Renal pelvis (tissue), 1 donor: ENCODE measurements at regions not wholly inside any gene's neighbourhood (a gene's known extent, or its start where the extent isn't known, plus 50 kb on each side); places are given as distances from the start of the nearest gene placed in this dataset.
"Not testable (repeated sequence)": the region's sequence is repeated elsewhere in the genome, so short reads cannot be mapped to it uniquely, and the experiment has no call there.

Source experiments
- DNase-seq: peaks from one replicate; pipeline ENCODE4 v3.0.0-alpha.2; 2013

DNA sequence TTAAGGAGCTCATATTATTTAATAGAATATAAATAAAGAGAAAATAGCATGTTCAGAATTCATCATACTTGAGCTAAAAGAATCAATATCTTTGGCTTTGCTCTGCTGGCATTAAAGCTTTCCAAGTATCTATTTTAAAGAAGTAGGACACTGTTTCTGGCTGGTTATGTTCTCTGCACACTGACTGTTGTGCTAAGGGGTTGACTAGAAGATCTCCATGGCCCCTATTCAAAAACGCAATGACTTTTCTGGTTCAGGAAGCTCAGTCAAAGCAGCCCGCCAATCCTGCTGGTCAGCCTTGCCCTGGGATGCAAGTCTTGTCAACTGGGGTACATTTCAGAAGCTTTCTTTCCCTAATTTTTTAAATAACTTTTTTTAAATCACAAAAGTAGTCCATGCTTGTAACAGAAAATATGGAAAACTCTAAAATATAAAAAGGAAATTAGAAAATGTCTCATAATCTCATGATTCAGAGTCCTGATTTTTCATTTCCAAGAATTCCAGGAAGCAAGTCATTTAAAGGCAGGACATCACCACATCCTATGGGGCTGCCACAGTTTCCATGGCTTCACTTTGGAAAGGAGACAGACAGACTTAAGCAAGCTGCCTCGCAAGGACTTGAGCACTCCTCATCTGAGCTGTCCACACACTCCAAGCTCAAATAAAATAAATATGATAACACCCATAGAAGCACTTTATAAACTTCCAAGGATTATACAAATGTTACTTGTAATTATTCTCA is 195.1 kb downstream of the TXNL1 start:
- no peak for DNase-seq

DNA sequence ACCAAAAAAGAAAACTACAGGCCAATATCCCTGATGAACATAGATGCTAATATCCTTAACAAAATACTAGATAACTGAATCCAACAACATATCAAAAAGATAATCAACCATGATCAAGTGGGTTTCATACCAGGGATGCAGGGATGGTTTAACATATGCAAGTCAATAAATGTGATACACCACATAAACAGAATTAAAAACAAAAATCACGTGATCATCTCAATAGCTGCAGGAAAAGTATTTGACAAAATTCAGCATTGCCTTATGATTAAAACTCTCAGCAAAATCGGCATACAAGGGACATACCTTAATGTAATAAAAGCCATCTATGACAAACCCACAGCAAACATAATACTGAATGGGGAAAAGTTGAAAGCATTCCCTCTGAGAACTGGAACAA is 199.9 kb downstream of the TXNL1 start:
- DNase-seq = not testable (repeated sequence)

DNA sequence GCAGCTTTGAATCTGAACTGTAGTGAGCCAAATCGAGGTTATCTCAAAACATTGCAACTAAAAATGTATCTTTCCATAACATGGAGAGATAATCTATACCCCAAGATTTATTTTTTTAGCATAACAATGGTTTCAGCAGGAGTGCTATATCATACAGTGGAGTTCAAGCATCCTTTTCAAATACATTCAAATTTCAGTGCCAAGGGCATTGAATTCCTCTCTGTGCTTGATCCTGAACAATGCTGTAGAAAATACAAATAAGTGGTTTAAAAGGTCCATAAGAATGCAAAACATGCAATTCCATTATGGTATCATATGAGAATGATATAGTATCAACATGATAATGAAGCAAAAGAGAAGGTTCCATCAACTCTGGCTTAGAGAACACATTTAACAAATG is 201.7 kb downstream of the TXNL1 start:
- no peak for DNase-seq

DNA sequence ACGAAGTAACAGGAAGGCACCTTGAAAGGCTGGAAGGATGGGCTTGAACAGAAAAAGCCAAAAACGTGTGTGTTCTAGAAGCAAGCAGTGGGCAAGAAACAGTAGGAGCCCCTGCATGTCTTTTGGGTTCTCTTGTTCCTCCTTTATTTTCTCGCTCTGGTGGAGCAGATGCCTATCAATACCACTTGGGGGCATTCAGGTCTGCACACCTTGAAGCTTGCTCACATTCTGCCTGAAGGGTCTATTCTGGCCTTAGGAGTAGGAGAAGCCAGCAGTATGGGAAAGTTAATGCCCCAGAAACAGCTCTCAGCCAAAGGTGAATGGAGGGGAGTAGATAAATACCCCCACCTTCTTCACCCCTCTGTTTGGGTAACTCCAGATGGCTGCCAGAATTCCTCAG is 204.5 kb downstream of the TXNL1 start:
- DNase-seq = no peak

DNA sequence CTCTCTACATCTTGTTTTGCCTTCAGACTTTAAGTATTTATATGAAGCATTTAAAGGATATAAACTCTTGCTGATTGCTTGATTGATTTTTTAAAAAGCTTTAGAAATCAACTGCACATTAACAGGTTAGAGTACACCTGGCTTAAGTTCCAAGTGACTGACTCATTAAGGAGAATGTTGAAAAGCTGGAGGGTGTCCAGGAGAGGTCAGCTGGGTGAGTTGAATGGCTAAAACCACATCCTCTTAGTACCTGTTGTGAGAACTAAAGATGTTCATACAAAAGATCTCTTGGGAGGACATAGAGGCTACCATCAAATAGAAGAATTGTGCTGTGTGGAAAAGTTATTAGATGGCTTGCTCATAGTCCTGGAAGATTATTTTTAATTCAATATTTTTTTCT is 206.8 kb downstream of the TXNL1 start:
- DNase-seq = no peak

DNA sequence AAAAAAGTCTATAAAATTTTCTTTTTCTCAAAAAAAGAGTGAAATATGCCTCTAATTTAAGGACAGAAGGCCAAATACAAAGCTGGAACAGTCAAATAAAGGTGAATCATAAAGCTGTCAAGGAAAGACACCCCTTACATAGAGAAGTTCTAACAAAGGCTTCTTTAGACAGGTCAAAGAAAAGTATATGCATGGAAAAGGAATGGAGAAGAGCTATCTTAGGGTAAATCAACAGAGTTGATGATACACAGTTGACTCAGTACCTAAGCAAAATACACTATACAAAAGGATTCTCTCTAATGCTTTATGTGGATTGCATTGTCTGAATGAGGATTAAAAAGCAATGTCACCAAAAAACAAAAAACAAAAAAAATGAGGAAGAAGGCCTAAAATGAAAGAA is 214.8 kb downstream of the TXNL1 start:
- no peak for DNase-seq

DNA sequence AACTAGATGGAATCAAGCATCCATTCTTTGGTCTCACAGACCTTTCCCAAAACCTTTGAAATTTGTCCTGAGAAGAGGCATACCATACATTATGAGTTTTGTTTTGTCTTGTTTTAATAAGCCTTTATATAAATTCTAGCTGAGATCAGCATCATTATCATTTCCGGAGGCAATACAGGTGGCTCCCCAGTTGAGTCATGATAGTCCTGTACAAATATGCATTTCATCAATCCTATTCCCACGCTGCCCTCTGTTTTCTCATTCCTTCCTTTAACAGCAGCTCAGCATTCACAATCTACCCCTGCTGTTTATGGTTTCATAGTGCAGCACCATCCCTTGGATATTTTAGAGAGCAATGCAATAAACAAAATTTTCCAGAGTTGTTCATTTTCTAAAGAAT is 216.7 kb downstream of the TXNL1 start:
- DNase-seq = no peak

DNA sequence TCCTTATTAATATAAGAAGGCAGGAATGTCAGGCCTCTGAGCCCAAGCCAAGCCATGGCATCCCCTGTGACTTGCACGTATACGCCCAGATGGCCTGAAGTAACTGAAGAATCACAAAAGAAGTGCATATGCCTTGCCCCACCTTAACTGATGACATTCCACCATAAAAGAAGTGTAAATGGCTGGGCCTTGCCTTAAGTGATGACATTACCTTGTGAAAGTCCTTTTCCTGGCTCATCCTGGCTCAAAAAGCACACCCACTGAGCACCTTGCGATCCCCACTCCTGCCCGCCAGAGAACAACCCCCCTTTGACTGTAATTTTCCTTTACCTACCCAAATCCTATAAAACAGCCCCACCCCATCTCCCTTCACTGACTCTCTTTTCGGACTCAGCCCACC is 217.5 kb downstream of the TXNL1 start:
- not testable (repeated sequence) for DNase-seq

DNA sequence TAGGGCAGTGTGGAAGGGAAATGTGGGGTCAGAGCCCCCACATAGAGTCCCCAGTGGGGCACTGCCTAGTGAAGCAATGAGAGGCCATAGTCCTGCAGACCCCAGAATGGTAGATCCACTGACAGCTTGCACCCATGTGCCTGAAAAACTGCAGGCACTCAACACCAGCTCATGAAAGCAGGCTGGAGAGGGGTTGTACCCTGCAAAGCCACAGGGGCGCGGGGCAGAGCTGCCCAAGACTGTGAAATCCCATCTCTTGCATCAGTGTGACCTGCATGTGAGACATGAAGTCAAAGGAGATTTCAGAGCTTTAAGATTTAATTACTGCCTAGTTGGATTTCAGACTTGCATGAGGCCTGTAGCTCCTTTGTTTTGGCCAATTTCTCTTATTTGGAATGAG is 224.0 kb downstream of the TXNL1 start:
- no peak for DNase-seq

DNA sequence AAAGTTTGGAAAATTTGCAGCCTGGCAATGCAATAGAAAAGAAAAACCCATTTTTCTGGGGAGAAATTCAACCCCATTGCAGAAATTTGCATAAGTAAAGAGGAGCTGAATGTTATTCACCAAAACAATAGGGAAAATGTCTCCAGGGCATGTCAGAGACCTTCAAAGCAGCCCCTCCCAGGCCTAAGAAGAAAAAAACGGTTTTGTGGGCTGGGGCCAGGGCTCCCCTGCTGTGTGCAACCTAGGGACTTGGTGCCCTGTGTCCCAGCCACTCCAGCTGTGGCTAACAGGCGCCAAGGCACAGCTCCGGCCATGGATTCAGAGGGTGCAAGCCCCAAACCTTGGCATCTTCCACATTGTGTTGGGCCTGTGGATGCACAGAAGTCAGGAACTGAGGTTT is 224.5 kb downstream of the TXNL1 start:
- no peak for DNase-seq

DNA sequence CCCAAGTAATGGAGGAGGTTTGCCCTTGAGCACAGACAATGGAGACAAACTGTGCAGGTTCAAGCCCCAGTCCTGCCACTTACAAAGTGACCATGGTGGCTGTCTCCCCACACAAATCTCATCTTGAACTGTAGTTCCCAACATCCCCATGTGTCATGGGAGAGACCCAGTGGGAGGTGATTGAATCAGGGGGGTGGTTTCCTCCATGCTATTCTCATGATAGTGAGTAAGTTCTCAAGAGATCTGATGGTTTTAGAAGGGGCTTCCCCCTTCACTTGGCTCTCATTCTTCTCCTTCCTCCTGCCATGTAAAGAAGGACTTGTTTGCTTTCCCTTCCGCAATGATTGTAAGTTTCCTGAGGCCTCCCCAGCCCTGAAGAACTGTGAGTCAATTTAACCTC is 225.4 kb downstream of the TXNL1 start:
- DNase-seq = no peak

DNA sequence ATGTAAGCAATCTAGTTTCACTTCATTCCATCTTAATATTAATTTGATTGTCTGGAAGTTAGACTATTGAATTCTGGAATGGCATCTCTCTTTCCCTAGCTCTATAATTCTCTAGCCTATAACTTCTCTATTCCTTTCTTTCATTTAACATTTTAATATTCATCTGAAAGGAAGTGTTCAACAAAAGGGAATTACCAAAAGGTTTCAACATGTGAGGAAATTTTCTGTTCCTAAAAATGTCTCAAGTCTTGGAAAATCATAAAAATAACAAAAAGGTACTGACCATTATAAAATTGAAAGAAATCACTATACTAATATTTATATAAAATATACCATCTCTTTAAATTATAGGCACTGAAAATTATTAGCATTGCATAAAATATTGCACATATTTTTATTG is 228.7 kb downstream of the TXNL1 start:
- no peak for DNase-seq

DNA sequence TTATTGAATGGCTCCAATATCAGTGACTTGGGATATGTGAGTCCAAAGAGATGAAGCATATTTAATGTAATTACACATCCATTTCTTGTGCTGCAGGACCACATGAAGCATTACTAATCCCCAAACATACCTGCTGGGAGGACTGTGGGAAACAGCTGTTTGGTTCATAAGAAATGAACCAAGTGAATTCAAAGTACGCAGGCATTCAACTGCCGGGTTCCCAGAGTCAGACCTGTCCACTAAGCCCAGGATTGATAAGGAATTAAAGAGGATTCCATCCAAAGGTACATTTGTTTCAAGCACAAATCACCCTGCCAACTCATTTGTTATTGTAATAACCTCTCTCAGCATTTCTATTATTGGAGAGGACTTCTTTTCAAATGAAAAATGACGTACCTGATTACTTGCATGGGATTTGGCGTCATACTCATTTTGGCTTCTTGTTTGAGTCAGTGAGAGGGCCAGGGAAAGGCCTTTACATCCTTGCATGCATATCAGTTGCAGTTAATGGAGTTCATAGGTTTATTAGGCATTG is 230.7 kb downstream of the TXNL1 start:
- DNase-seq = no peak

DNA sequence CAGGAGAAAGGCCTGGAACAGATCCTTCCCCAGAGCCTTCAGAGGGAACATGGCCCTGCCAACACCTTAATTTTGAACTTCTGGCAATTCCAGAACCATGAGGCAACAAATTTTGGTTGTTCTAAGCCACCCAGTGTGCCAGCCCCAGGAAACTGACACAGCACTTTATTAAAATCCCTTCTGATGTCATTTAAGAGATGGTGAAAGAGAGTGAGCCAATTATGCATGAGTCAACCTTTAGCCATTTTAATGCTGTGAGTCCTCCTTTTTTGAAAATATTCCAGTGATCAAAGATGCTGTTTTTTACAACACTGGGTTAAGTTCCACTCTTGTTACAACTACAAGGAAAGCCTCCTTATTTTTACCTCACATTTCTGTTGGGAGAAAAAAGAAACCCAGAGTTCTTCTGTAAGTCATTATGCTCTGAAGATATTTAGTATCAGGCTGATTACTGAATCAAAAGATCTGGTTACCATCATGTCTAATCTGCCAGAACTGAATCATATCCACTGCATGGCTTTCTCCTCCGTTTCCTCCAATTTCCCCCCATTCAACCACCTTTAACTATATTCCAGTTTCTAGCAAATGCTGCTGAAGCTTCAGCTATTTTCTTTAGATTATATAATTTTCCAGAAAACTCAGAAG is 235.4 kb downstream of the TXNL1 start:
- DNase-seq = no peak

DNA sequence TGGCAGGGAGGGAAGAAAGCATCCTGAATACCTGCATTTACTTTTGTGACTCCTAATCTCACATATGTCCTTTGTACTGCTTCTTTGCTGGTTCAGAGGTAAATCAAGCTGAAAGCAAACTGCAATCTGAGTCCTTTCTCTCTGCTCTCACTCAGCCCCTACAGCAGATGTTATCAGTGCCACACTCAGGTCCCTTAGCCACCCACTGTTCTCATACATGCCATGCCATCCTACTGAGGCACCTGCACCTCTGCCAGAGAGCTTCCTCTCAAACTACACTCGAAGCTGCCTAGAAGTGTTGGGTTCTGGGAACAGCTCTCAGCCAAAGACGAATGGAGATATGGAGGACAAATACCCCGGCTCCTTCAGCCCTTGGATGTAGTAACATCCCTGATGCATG is 244.5 kb downstream of the TXNL1 start:
- no peak for DNase-seq

DNA sequence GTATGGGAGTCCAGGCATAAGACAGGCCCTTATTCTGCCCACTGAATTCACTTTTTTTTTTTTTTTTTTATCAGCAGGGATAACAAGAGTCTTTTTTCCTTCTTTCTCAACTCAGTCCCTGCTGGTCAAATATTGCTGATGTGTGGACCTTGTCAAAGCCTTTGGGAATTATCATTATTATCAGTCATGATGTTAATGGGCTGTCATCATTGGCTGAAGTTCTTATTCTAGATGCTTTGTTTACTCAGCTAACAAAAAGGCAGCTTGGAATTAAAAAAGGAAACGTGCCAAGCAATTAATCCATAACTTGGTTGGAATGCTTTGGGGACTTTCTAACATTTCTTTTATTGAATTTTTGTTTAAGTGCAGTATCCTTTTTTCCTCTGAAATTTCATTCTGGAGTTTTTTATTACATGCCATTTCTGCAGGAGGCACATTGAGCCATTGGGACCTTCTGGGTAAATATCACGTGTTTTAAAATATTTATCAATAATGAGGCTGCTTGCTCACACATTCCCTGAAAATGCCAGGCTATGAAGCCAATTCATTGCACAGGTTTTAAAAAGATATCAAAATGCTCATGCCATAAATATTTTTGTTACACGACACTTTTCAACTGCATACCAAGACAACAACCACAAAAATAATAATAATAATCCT is 246.3 kb downstream of the TXNL1 start:
- DNase-seq = no peak

DNA sequence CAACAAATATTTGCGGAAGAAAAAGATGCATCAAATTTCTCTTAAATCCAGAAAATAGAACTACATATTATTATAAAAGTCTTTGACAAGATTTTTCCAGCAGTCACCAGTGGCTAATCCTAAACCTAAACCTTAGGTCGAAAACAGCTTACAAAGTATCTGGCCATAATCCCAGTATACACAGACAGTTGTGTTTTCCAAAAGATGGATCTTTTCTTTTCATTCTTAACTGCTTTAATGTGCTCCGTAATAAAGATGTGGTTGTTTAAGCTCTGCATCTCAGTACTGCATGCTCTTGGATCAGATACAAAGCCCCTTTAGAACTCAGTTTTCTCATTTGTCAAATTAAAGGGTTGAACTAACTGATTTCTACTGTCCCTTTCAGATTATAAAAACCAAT is 247.8 kb downstream of the TXNL1 start:
- no peak for DNase-seq

DNA sequence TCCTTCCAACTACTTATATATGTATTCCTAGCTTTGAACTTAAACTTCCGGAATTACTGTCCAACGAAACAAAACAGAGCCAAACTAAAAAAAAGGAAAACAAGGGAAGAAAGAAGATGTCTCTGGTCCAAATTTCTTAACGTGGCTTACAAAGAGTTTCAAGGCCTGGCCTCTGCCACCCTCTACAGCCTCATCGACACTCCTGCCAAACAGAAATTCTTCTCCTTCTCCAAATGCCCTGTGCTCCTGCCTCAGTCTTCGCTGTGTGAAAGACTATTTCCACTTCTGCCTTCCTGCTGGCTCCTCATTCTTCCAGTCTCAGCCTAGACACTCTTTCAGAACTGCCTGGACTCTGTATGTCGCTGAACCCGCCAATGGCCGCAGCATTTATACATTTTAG is 249.2 kb downstream of the TXNL1 start:
- no peak for DNase-seq

DNA sequence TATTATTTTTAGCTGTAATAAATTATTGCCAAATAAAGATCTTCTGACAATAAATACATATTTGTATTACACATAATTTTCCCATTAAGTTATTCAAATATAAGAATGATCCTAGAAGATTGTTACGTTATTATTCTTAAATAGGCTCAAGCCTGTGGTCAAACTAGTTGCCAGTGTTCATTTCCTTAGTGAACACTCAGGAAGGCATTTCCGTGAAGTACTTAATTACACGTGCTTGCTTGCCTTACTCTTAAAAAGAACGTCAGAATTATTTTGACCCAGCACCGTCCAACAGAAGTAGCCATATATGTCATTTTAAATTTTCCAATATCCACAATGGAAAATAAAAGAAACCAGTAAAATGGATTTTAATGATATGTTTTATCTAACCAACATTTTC is 249.8 kb downstream of the TXNL1 start:
- DNase-seq = no peak

DNA sequence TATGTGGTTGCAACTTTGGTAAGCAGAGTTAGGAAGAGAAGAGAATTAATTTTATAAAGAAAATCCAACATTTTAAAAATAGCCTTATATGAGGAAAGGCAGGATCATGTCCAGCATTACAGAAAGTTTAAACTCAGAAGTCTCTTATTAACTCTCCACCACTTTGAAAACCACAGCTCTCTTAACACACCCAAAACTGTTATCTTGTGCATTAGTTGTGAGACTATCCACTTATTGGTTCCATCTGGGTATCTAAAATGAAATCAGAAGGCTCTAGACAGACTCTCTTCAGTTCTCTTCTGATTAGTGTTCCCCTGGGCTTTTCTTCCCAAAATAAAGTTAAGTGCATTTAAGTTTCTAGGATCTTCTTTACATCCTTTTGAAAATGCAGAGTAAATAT is 251.5 kb downstream of the TXNL1 start:
- no peak for DNase-seq

DNA sequence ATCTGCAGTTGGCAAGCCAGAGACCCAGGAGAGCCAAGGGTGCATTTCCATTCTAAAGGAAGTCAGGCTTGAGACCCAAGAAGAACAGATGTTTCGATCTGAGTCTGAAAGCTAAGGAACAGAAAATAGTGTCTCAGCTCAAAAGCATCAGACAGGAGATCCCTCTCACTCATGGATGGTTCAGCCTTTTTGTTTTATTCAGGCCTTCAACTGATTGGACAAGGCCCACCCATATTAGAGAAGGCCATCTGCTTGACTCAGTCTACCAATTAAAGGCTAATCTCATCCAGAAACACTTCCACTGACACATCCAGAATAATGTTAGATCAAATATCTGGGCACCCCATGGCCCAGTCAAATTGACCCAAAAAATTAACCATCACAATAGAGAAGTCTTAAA is 255.0 kb downstream of the TXNL1 start:
- DNase-seq = no peak

DNA sequence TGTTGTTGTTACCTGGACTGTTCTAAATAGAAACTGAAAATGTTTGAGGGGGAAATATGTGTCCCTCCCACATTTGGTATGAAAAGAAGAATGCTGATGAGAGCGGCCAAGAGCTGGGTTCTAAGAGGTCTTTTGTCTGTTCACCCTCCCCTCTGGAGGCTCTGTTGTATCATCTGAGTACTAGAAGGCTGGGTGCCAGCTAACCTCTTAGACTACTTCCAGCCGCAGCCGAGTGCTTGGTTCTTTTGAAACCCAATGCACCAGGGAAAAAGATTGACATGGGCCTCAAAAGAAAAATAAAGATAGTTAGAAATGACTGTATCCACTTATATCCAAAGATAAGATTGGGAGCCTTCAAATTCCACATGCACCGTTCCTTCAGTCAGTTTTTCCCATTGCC is 255.9 kb downstream of the TXNL1 start:
- DNase-seq = no peak

DNA sequence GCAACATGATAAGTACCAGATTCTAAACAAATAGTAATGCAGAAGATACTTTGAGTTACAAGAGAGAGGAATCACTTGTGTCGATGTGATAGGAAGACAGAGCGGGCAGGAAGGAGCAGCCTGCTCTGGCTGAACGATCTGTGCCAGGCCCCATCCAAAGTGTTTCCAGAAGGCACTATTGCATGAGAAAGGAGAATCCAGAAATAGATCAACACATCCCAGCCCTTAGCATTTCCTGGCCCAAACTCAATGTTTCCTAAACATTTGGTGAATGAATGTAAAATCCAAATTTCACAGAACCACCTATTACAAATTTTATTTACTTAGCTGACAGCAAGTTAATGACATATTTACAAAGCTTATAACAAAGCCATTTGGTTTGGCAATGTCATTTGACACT is 257.2 kb downstream of the TXNL1 start:
- no peak for DNase-seq
